Sigmoid colon (tissue), 4 donors: ENCODE measurements at regions not wholly inside any gene's neighbourhood (a gene's known extent, or its start where the extent isn't known, plus 50 kb on each side); places are given as distances from the start of the nearest gene placed in this dataset.

ENCODE experiments used
- POLR2A ChIP-seq, 2 donors: fragments of 450-650 bp; IDR thresholded peaks; one replicate each; pipeline ENCODE4 v1.6.1; 2016; ENCODE audit warnings: antibody characterized with exemption in 2 of 2, mild to moderate bottlenecking in 2 of 2, moderate library complexity in 2 of 2
- POLR2AphosphoS5 ChIP-seq, 4 donors: sonication (generic); formaldehyde crosslinking; IDR thresholded peaks; one replicate each; pipeline ENCODE4 v1.6.1; 2017; ENCODE audit warnings: antibody characterized with exemption in 4 of 4
- TF ChIP-seq, protein P1 (sequence below), 4 experiments: fragments of 450-650 bp in 3 of 4; fragments of 200-600 bp in 1 of 4; IDR thresholded peaks; one replicate each; pipeline ENCODE4 v1.5.1; 2016 to 2019; ENCODE audit warnings: antibody characterized with exemption in 4 of 4, mild to moderate bottlenecking in 3 of 4, moderate library complexity in 2 of 4

- TF ChIP-seq POLR2A (IDR thresholded peaks at IDR 0.05) (no peak), POLR2AphosphoS5 (IDR thresholded peaks at IDR 0.05) (no peak)
- TF ChIP-seq, protein P1, sequence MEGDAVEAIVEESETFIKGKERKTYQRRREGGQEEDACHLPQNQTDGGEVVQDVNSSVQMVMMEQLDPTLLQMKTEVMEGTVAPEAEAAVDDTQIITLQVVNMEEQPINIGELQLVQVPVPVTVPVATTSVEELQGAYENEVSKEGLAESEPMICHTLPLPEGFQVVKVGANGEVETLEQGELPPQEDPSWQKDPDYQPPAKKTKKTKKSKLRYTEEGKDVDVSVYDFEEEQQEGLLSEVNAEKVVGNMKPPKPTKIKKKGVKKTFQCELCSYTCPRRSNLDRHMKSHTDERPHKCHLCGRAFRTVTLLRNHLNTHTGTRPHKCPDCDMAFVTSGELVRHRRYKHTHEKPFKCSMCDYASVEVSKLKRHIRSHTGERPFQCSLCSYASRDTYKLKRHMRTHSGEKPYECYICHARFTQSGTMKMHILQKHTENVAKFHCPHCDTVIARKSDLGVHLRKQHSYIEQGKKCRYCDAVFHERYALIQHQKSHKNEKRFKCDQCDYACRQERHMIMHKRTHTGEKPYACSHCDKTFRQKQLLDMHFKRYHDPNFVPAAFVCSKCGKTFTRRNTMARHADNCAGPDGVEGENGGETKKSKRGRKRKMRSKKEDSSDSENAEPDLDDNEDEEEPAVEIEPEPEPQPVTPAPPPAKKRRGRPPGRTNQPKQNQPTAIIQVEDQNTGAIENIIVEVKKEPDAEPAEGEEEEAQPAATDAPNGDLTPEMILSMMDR (IDR thresholded peaks at IDR 0.05) = no peak
These were observed 239.4 kb downstream of the C7orf25 start for GRCh38 chr7:42672339-42672999.
